Suprapubic skin (tissue), 4 donors: ENCODE measurements at regions not wholly inside any gene's neighbourhood (a gene's known extent, or its start where the extent isn't known, plus 50 kb on each side); places are given as distances from the start of the nearest gene placed in this dataset.
"Not testable (repeated sequence)": the region's sequence is repeated elsewhere in the genome, so short reads cannot be mapped to it uniquely, and the experiment has no call there.

Experiments
- CTCF ChIP-seq, 2 donors: fragments of 200-600 bp in 1 of 2; fragments of 450-650 bp in 1 of 2; sonication (generic) in 1 of 2; IDR thresholded peaks; one replicate each; pipeline ENCODE4 v1.5.1; 2016 to 2019; ENCODE audit warnings: antibody characterized with exemption in 2 of 2, mild to moderate bottlenecking in 1 of 2, moderate library complexity in 1 of 2
- POLR2A ChIP-seq, 2 donors: fragments of 450-650 bp; IDR thresholded peaks; one replicate each; pipeline ENCODE4 v1.6.1; 2017; ENCODE audit warnings: antibody characterized with exemption in 2 of 2, mild to moderate bottlenecking in 2 of 2, moderate library complexity in 2 of 2
- POLR2AphosphoS5 ChIP-seq, 3 donors: sonication (generic); formaldehyde crosslinking; IDR thresholded peaks; one replicate each; pipeline ENCODE4 v1.6.1; 2017; ENCODE audit warnings: antibody characterized with exemption in 3 of 3

GRCh38 chr6:28626386-28626785, 100.7 kb downstream of the GPX5 start:
- TF ChIP-seq CTCF, POLR2A, POLR2AphosphoS5 (IDR thresholded peaks at IDR 0.05): not testable (repeated sequence)
